Sigmoid colon (tissue), 6 donors: ENCODE measurements at regions not wholly inside any gene's neighbourhood (a gene's known extent, or its start where the extent isn't known, plus 50 kb on each side); places are given as distances from the start of the nearest gene placed in this dataset.

Source experiments
- DNase-seq: peaks from one replicate; pipeline ENCODE4 v3.0.0-alpha.2; 2019
- H3K27ac ChIP-seq, 4 donors: fragments of 200-600 bp; sonication (generic); one replicate each; pipeline ENCODE4 v1.5.1; 2016 to 2019; ENCODE audit warnings: mild to moderate bottlenecking in 1 of 4
- H3K27me3 ChIP-seq, 3 donors: fragments of 200-600 bp; sonication (generic); one replicate each; pipeline ENCODE4 v1.5.1; 2019; ENCODE audit warnings: mild to moderate bottlenecking in 1 of 3
- H3K36me3 ChIP-seq, 4 donors: fragments of 200-600 bp; sonication (generic); one replicate each; pipeline ENCODE4 v1.5.1; 2016 to 2019
- H3K4me1 ChIP-seq, 4 donors: fragments of 200-600 bp; sonication (generic); one replicate each; pipeline ENCODE4 v1.5.1; 2017 to 2019
- H3K4me3 ChIP-seq, 4 donors: fragments of 200-600 bp; sonication (generic); one replicate each; pipeline ENCODE4 v1.5.1; 2017 to 2019; ENCODE audit warnings: mild to moderate bottlenecking in 2 of 4, moderate library complexity in 1 of 4
- H3K9me3 ChIP-seq, 4 donors: fragments of 200-600 bp in 3 of 4; sonication (generic) in 3 of 4; one replicate each; pipeline versions ENCODE4 v1.5.1 to v1.6.1; 2013 to 2019
- CTCF ChIP-seq, 4 experiments: fragments of 450-650 bp in 3 of 4; fragments of 200-600 bp in 1 of 4; IDR thresholded peaks; one replicate each; pipeline ENCODE4 v1.5.1; 2016 to 2019; ENCODE audit warnings: antibody characterized with exemption in 4 of 4, mild to moderate bottlenecking in 3 of 4, moderate library complexity in 2 of 4
- EP300 ChIP-seq, 4 donors: sonication (generic); formaldehyde crosslinking; IDR thresholded peaks; one replicate each; pipeline ENCODE4 v1.6.1; 2017; ENCODE audit warnings: antibody characterized with exemption in 4 of 4
- POLR2A ChIP-seq, 2 donors: fragments of 450-650 bp; IDR thresholded peaks; one replicate each; pipeline ENCODE4 v1.6.1; 2016; ENCODE audit warnings: antibody characterized with exemption in 2 of 2, mild to moderate bottlenecking in 2 of 2, moderate library complexity in 2 of 2
- POLR2AphosphoS5 ChIP-seq, 4 donors: sonication (generic); formaldehyde crosslinking; IDR thresholded peaks; one replicate each; pipeline ENCODE4 v1.6.1; 2017; ENCODE audit warnings: antibody characterized with exemption in 4 of 4
- WGBS, 2 donors: extraction: QIAGEN DNeasy Blood & Tissue Kit; methylation state at CpG; one replicate each; pipeline ENCODE4 v1.1.7; 2013; 5-methylcytosine and 5-hydroxymethylcytosine counted together
- intact Hi-C: fragments of 100-400 bp; cut with DNase I; formaldehyde crosslinking; loops from one replicate; pipeline ENCODE4 v1.15.1; 2023
- donor health status: healthy with polysubstance abuse.
- donor health status: healthy.

GRCh38 chr10:3570855-3571266, 214.1 kb downstream of the KLF6 start:
- peak; percentile 82 for DNase-seq
- Histone ChIP-seq H3K36me3 (no peaks in the 10 kb centered on the region), H3K27me3 (no peaks in the 10 kb centered on the region), H3K4me3 (no peak overlapping the region), H3K4me1 (peaks cover 0 to 15% (median 5%) of the 10 kb centered on the region in 4 donors), H3K9me3 (peaks cover 0 to 3% (median 1%) of the 10 kb centered on the region in 4 donors), H3K27ac (peak overlapping the region; percentile 35 to 53 (median 47))
- TF ChIP-seq CTCF (IDR thresholded peaks at IDR 0.05) (no peak), POLR2AphosphoS5 (IDR thresholded peaks at IDR 0.05) (peak in 2 of 4 donors; percentile 34 to 40), POLR2A (IDR thresholded peaks at IDR 0.05) (no peak), EP300 (IDR thresholded peaks at IDR 0.05) (no peak)
- intact Hi-C loops: loop anchor here (5.0 kb wide), 1 partner anchor 51 kb away; no protein-coding TSS in a partner anchor
- 87 to 92% methylated on average over 9 of the region's 9 CpGs for WGBS, 2 donors

DNA sequence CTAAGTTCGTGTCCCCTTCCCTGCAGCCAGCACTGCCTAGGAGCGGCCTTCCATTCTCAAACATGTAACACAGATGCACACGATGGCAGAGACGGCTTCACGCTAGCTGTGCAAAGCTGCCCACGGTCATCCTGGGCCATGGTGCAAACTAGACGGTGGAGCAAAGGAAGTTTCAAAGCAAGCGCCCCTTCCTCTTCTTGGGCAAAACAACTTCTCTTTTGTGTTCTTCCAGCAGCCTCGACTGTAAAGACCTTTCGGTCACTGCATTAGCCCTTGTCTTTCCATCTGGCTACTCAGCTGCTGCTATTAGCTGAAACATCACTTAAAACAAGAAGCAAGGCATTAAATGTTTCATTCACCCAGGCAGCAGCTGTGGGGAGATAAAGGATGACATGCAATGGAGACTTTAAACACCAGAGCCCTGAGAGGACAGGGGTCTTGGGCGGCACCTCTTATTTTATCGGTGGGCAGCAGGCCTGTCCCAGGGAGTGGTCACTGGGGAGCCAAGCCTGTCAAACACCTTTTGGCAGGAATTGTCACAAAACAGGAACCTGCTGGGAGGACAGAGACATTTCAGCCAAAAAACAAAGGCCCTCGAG, 214.8 kb downstream of the KLF6 start:
- Histone ChIP-seq H3K4me3 (no peak overlapping the region), H3K27ac (peak overlapping the region; percentile 30 to 49 (median 46)), H3K4me1 (peaks cover 0 to 15% (median 5%) of the 10 kb centered on the region in 4 donors), H3K36me3 (no peaks in the 10 kb centered on the region), H3K9me3 (peaks cover 0 to 4% (median 2%) of the 10 kb centered on the region in 4 donors), H3K27me3 (no peaks in the 10 kb centered on the region)
- no peak for TF ChIP-seq POLR2A (IDR thresholded peaks at IDR 0.05)
- TF ChIP-seq EP300 (IDR thresholded peaks at IDR 0.05): no peak
- TF ChIP-seq POLR2AphosphoS5 (IDR thresholded peaks at IDR 0.05): no peak
- no peak for TF ChIP-seq CTCF (IDR thresholded peaks at IDR 0.05)
- WGBS, 2 donors: 80 to 89% methylated on average over 13 of the region's 13 CpGs
- intact Hi-C loops: loop anchor here (5.0 kb wide), 1 partner anchor 52 kb away; no protein-coding TSS in a partner anchor
- DNase-seq: no peak

DNA sequence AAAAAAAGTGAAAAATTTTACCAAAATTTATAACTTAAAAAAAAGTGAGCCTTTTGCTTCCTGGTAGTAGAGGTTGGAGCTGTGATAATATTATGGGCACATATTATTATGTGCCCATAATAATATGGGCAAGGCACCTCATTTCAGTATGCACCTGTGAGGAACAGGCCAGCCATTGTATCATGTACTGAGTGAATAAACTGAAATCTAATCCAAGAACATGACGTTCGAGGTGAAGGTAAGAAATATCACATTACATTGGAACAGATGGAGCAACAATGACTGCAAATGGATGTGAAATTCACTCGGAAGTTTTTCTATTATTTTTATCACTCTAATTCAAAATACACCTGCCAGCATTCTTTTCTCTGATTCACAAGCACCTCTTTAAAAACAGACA, 216.0 kb downstream of the KLF6 start:
- Histone ChIP-seq H3K36me3 (no peaks in the 10 kb centered on the region), H3K27me3 (no peaks in the 10 kb centered on the region), H3K9me3 (peaks cover 0 to 4% (median 2%) of the 10 kb centered on the region in 4 donors), H3K27ac (no peak overlapping the region), H3K4me3 (no peak overlapping the region), H3K4me1 (peaks cover 0 to 15% (median 3%) of the 10 kb centered on the region in 4 donors)
- no peak for DNase-seq
- 27 to 80% methylated on average over 3 of the region's 3 CpGs for WGBS, 2 donors
- intact Hi-C loops: no loop called here
- TF ChIP-seq POLR2A (IDR thresholded peaks at IDR 0.05) (no peak), POLR2AphosphoS5 (IDR thresholded peaks at IDR 0.05) (no peak), CTCF (IDR thresholded peaks at IDR 0.05) (no peak), EP300 (IDR thresholded peaks at IDR 0.05) (no peak)

GRCh38 chr10:3568392-3568791, 216.6 kb downstream of the KLF6 start:
- 70 to 86% methylated on average over 7 of the region's 7 CpGs for WGBS, 2 donors
- no peak overlapping the region for H3K27ac ChIP-seq
- H3K9me3 ChIP-seq: peaks cover 0 to 4% (median 2%) of the 10 kb centered on the region in 4 donors
- peaks cover 0 to 15% (median 3%) of the 10 kb centered on the region in 4 donors for H3K4me1 ChIP-seq
- DNase-seq: no peak
- no peak overlapping the region for H3K4me3 ChIP-seq
- H3K36me3 ChIP-seq: no peaks in the 10 kb centered on the region
- TF ChIP-seq POLR2AphosphoS5 (IDR thresholded peaks at IDR 0.05) (no peak), EP300 (IDR thresholded peaks at IDR 0.05) (no peak), CTCF (IDR thresholded peaks at IDR 0.05) (no peak), POLR2A (IDR thresholded peaks at IDR 0.05) (no peak)
- no peaks in the 10 kb centered on the region for H3K27me3 ChIP-seq
- intact Hi-C loops: no loop called here
